HG02678 (cell line): ENCODE measurements at regions not wholly inside any gene's neighbourhood (a gene's known extent, or its start where the extent isn't known, plus 50 kb on each side); places are given as distances from the start of the nearest gene placed in this dataset.

Source experiments
- ATAC-seq: cut with Tn5 transposase; IDR thresholded peaks from one replicate; pipeline ENCODE4 v1.9.1; 2021; ENCODE audit warnings: mild to moderate bottlenecking, moderate library complexity; ENCODE audit not compliant: unreplicated experiment

- ATAC-seq, result no peak
These were observed 447.4 kb upstream of the NRSN1 start for GRCh38 chr6:23678626-23679025.

GRCh38 chr6:23681743-23682142 lies 444.3 kb upstream of the NRSN1 start:
- ATAC-seq, result no peak

- no peak for ATAC-seq
These were observed 437.4 kb upstream of the NRSN1 start for GRCh38 chr6:23688650-23689049.

GRCh38 chr6:23690453-23691049 lies 435.5 kb upstream of the NRSN1 start:
- ATAC-seq, result no peak

- no peak for ATAC-seq
These were observed 433.8 kb upstream of the NRSN1 start for GRCh38 chr6:23692184-23692583.

GRCh38 chr6:23696992-23697391 lies 429.0 kb upstream of the NRSN1 start:
- no peak for ATAC-seq

- no peak for ATAC-seq
These were observed 421.4 kb upstream of the NRSN1 start for GRCh38 chr6:23704479-23705052.

GRCh38 chr6:23705697-23706096 lies 420.3 kb upstream of the NRSN1 start:
- no peak for ATAC-seq

- no peak for ATAC-seq
These were observed 413.3 kb upstream of the NRSN1 start for GRCh38 chr6:23712756-23713155.

GRCh38 chr6:23713211-23713610 lies 412.8 kb upstream of the NRSN1 start:
- ATAC-seq, result peak; percentile 81

GRCh38 chr6:23728707-23729106 lies 397.3 kb upstream of the NRSN1 start:
- no peak for ATAC-seq

GRCh38 chr6:23731609-23732008 lies 394.4 kb upstream of the NRSN1 start:
- ATAC-seq, result no peak

GRCh38 chr6:23732521-23732920 lies 393.5 kb upstream of the NRSN1 start:
- ATAC-seq, result no peak

- no peak for ATAC-seq
These were observed 390.9 kb upstream of the NRSN1 start for GRCh38 chr6:23735151-23735550.

GRCh38 chr6:23736577-23736976 lies 389.4 kb upstream of the NRSN1 start:
- no peak for ATAC-seq

GRCh38 chr6:23747239-23747638 lies 378.8 kb upstream of the NRSN1 start:
- ATAC-seq, result no peak

- ATAC-seq, result no peak
These were observed 373.6 kb upstream of the NRSN1 start for GRCh38 chr6:23752414-23752813.

- ATAC-seq, result no peak
These were observed 371.8 kb upstream of the NRSN1 start for GRCh38 chr6:23754197-23754596.

GRCh38 chr6:23775127-23775526 lies 350.9 kb upstream of the NRSN1 start:
- no peak for ATAC-seq

- ATAC-seq, result no peak
These were observed 342.1 kb upstream of the NRSN1 start for GRCh38 chr6:23783901-23784300.

GRCh38 chr6:23784301-23784919 lies 341.6 kb upstream of the NRSN1 start:
- ATAC-seq, result no peak

- ATAC-seq, result no peak
These were observed 335.3 kb upstream of the NRSN1 start for GRCh38 chr6:23790756-23791155.

- ATAC-seq, result no peak
These were observed 329.0 kb upstream of the NRSN1 start for GRCh38 chr6:23797041-23797440.
